HG03097 (cell line): ENCODE measurements at regions not wholly inside any gene's neighbourhood (a gene's known extent, or its start where the extent isn't known, plus 50 kb on each side); places are given as distances from the start of the nearest gene placed in this dataset.
"Not testable (repeated sequence)": the region's sequence is repeated elsewhere in the genome, so short reads cannot be mapped to it uniquely, and the experiment has no call there.

Source experiments
- ATAC-seq: cut with Tn5 transposase; IDR thresholded peaks from one replicate; pipeline ENCODE4 v1.9.1; 2021; ENCODE audit not compliant: unreplicated experiment, low FRiP score

DNA sequence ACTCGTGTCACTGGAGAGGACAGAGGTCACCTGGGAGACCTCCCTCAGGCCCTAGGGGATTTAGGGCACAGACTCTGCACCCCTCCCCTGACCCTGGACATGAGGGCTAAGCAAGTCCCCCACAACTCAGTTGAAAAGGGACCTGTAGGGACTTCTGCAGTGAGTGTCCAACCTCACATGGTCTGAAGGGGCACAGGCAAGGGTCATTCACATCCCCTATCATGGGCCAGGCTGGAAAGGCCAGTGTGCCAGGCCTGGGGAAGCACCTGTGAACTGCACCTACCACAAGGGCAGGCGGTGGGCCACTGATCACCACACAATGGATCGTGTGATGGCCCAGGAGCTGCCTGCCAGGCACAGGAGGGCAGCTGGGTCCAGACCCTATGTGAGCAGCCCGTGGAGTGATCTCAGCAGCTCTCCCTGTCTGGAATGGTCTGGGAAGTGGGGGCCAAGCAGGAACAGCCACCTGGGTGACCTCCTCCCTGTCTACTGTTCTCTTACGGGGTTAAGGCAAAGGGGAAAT lies 1502.6 kb upstream of the TPTE start:
- ATAC-seq: not testable (repeated sequence)

- not testable (repeated sequence) for ATAC-seq
These were observed 1497.2 kb upstream of the TPTE start for GRCh38 chr21:9024006-9024767.

DNA sequence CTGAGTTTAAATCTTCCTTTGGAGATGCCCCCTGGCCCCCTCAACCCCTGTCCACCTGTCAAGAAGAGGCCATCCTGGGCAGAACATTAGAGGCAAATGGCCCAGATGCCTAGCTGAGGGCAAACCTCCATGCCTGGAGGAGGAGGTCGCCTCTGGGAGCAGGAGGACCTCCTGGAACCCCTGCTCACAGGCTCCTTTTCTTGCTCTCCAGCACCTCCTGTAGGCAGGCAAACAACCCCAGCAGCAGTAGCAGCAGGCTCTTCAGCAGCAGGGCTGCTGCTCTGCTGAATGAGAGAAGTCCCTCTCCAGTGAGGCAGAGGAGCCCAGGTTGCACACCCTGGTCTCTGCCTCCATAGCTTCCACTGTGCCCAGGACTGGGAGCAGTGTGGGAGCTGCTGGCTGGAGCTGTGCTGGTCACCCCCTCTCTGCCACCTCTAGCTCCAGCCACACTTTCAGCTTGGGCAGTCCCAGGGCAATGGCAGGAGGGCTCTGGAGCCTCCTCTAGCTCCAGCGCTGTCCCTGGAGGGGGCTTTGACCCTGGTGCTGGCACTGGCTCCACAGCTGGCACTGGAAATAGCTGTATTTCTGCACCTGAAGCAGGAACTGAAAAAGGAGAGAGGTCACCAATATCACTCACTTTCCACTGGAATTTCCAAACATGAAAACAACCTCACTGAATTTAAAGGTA lies 1494.5 kb upstream of the TPTE start:
- ATAC-seq: not testable (repeated sequence)

GRCh38 chr21:9027417-9027800 lies 1494.0 kb upstream of the TPTE start:
- ATAC-seq: not testable (repeated sequence)

DNA sequence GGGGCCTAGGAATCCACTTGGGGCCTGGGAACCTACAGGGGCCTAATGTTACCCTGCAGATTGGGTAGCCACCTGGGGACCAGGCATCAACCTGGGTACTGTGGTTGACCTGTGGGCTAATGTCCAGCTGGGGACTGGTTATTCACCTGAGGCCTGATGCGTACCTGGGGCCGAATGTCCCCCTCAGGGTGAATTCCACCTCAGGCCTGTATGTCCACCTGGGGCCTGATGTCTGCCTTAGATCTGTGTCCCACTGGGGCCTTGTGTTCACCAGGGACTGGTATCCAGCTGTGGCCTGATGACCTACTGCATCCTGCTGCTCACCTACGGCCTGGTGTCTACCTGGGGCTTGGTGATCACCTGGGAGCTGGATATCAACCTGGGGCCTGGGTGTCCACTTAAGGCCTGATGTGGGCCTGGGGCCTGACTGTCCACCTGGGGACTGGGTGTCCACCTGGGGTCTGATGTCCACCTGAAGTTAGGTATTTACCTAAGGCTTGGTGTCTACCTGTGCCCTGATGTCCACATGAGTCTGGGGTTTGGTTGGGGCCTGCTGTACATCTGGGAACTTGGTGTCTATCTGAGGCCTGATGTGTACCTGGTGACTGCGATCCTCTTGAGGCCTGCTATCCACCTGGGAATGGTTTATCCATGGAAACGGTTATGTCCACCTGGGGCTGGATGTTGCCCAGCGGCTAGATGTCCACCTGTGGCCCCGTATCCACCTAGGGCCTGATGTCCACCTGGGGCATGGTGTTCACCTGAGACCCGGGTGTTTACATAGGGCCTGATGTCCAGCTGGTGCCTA lies 1492.6 kb upstream of the TPTE start:
- ATAC-seq: not testable (repeated sequence)

DNA sequence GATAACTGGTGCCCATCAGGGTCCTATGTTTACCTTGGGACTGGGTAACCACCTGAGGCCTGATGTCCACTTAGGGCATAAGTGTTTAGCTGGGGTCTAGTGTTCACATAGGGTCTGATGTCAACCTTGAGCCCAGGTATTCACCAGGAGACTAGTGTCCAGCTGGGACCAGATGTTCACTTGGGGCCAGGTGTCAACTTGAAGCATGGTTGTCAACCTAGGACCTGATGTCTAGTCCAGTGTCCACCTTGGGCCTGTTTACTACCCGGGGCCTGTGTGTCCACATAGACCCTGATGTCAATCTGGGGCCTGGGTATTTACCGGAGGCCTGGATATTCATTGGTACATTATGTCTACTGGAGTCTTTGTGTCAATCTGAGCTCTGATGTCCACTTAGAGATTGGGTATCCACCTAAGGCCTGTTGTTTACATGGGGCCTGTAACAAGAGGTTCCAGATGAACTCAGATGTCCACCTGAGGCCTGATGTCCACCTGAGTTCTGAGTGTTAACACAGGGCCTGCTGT lies 1491.2 kb upstream of the TPTE start:
- not testable (repeated sequence) for ATAC-seq

DNA sequence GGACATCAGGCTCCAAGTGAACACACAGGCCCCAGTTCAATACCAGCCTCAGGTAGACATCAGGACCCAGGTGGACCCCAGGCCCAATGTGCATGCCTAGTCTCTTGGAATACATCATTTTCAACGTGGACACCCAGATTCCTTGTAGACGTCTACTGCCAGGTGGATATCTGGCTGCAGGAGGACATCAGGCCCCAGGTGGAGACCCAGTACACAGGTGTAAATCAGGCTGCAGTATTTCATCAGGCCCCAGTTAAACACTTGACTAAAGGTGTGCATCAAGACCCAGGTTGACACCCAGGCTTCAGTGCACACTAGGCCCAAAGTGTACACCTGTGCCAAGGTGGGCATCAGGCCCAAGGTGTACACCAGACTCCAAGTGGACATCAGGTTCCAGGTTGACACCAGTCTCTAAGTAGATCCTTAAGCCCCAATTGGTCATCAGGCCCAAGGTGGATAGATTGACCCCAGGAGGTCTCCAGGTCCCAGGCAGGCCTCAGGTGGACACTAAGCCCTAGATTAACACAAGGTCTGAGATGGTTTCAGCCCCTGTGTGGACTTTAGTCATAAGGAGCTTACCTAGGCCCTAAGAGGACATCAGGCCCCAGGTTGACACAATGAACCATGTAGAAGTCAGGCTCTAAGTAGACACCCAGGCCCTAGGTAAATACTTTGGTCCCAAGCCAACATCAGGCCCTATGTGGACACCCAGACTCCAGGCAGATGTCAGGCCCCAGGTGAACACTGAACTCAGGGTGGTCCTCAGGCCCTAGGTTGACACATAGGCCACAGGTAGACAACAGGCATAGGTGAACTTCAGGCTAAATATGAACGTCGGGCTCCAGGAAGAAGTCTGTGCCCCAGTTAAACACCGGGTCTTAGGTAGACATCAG lies 1489.7 kb upstream of the TPTE start:
- ATAC-seq: not testable (repeated sequence)

GRCh38 chr21:9032547-9032946 lies 1488.8 kb upstream of the TPTE start:
- not testable (repeated sequence) for ATAC-seq

- ATAC-seq: not testable (repeated sequence)
These were observed 1488.1 kb upstream of the TPTE start for GRCh38 chr21:9033295-9033694.

DNA sequence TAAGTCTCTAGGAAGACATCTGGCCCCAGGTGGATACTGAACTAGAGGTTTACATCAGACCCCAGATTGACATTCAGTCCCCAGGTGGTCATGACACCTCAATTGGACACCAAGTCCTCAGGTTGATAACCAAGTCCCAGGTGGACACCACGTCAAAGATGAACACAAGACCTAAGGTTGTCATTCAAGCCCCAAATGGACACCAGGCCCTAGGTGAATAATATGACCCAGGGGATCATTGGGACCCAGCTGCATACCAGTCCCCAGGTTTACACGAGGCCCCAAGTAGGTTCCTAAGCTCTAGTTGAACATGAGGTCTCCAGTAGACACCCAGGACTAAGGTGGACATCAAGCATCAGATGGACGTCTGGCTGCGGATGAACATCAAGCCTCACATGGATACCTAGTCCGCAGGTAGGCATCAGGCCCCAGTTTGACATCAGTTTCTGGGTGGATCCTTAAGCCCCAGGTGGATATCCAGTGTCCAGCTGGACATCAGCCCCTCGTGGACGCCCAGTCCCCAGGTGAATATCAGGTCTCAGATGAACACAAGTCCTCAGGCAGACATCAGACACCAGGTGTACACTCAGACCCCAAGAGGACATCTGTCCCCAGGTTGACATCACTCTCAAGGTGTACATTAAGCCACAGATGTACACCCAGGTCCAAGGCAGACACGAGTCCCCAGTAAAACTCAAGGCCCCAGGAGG lies 1486.7 kb upstream of the TPTE start:
- ATAC-seq: not testable (repeated sequence)

GRCh38 chr21:9035225-9035624 lies 1486.2 kb upstream of the TPTE start:
- not testable (repeated sequence) for ATAC-seq

DNA sequence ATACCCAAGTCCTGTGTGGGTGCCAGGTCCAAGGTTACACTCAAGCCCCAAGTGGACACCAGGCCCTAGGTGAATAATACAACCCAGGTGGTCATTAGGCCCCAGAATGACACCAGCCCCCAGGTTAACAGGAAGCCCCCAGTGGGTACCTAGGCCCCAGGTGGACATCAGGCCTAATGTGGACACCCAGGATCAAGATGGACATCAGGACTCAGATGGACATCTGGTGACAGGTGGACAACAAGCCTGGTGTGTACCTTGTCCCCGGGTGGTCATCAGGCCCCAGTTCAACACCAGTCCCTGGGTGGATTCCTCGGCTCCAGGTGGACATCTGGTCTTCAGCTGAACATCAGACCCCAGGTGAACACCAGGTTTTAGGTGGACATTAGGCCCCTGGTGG lies 1485.4 kb upstream of the TPTE start:
- not testable (repeated sequence) for ATAC-seq

DNA sequence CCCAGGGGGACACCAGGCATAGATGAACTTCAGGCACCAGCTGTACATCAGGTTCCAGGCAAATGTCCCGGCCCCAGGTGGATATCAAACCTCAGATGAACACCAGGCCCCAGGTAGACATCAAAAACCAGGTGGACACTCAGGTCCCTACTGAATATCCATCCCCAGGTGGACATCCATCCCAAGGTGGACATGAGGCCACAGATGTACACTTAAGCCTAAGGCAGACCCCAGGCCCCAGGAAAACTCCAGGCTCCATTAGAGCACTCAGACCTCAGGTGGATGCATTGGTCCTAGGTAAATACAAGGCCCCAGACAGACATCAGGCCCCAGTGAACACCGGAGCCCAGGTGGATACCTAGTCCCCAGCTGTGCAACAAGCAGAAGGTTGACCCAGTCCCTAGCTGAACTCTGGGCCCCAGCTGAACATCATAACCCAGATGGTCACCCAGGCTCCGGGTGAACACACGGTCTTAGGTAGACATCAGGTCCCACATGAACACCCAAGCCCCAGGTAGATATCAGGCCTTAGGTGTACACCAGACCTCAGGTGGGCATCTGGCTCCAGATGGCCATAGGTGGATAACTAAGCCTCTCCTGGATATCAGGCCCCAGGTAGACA lies 1484.3 kb upstream of the TPTE start:
- not testable (repeated sequence) for ATAC-seq

DNA sequence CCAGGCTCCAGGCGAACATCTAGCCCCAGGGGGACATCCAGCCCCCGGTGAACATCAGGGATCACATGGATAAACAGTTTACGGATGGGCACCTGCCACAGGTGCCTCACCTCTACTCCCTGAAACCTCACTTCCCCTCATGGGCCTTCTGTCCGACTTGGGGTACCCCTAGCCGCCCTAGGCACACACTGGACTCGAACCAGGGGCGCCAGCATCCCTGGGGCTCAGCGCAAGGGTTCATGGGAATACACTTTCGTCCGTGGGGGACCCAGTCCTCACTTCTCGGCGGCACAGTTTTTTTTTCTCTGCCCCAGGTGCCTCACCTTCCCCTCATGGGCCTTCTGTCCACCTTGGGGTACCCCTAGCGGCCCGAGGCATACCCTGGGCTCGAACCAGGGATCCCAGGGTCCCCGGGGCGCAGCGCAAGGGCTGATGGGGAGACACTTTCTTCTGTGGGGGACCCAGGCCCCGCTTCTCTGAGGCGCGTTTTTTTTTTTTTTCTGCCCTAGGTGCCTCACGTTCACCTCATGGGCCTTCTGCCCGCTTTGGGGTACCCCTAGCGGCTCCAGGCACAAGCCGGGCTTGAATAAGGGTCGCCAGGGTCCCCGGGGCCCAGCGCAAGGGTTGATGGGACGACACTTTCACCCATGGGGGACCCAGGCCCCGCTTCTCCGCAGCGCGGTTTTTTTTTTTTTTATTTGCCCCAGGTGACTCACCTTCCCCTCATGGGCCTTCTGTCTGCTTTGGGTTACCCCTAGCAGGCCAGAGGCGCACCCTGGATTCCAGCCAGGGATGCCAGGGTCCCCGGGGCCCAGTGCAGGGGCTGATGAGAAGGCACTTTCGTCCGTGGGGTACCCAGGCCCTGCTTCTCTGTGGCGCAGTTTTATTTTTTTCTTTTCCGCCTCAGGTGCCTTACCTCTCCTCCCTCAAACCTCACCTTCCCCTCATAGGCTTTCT lies 1483.5 kb upstream of the TPTE start:
- not testable (repeated sequence) for ATAC-seq

GRCh38 chr21:9039520-9040365 lies 1481.6 kb upstream of the TPTE start:
- ATAC-seq: not testable (repeated sequence)

DNA sequence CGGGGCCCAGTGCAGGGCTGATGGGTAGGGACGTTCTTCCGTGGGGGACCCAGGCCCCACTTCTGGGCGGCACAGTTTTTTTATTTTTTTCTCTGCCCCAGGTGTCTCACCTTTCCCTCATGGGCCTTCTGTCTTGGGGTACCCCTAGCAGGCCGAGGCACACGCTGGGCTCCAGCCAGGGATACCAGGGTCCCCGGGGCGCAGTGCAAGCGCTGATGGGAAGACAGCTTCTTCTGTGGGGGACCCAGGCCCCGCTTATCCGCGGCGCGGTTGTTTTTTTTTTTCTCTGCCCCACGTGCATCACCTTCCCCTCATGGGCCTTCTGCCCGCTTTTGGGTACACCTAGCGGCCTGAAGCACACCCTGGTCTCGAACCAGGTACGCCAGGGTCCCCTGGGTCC lies 1481.0 kb upstream of the TPTE start:
- ATAC-seq: not testable (repeated sequence)
